ENCODE measurements at regions not wholly inside any gene's neighbourhood (a gene's known extent, or its start where the extent isn't known, plus 50 kb on each side); places are given as distances from the start of the nearest gene placed in this dataset.

DNA sequence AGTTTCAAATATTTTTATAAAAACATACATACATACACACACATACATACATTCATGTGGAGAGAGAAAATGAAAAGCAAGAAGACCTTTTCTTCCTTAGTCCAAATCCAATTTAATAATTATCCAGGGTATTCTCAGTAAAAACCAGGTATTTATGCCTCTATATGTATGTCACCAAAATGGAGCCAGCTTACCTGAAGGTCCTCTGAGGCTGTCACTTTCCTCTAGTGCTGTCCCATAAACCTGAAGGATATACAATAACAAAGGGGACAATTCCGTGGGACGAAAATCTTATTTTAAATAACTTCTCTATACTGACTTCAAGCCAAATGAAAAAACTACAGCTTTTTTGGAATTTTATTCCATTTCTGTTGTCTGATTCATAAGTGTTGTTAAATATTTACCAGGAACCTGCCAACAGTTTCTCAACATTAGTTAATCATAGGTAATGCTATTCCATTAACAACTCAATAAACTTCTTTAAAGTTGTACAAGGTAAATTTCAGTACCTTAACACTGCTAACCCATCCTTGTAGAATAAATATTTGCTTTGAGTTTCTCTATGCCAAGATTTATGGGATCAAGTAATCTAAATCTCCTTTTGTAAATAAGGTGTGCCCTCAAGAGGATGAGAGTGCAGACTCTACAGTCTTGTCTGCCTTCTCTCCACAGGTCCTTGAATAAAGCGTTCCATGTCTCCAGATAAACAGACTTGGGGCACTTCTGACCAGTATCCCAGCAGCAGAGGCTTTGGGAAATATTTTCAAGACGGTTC is 260.3 kb downstream of the AHR start:
- H3K4me1 ChIP-seq (ENCODE audit: insufficient read depth, low read length), result peaks cover 49% of the 10 kb centered on the region
- intact Hi-C loops (cut with micrococcal nuclease), result loop anchor here (1.0 to 5.0 kb wide), 12 partner anchors 25 to 746 kb away; no protein-coding TSS in a partner anchor
- H3K4me3 ChIP-seq (ENCODE audit: low read length), result peak overlapping the region; percentile 48; the same call in 1 of the 2 replicates
- CTCF ChIA-PET, result interaction anchor here (0.6 to 1.0 kb wide), 2 partner anchors 191 to 496 kb away, joined by 3 to 4 read pairs; no protein-coding TSS in a partner anchor
- H3K9me2 ChIP-seq (replicated peaks; ENCODE audit: low read length), result no peaks in the 10 kb centered on the region
- H3K4me2 ChIP-seq (ENCODE audit: low read length), result peak overlapping the region; percentile 85
- no peaks in the 10 kb centered on the region for H3K79me2 ChIP-seq (ENCODE audit: low read length)
- H3K9me3 ChIP-seq (ENCODE audit: low read length), result no peaks in the 10 kb centered on the region
- POLR2A ChIA-PET (ENCODE audit: unreplicated experiment), result interaction anchor here (0.6 kb wide), 1 partner anchor 1122 kb away, joined by 3 read pairs; no protein-coding TSS in a partner anchor
- DNase-seq (peak; percentile 96), ATAC-seq (peak; percentile 76)
- H3K27me3 ChIP-seq (ENCODE audit: low read length), result no peaks in the 10 kb centered on the region
- H2AFZ ChIP-seq (ENCODE audit: low read length), result no peak overlapping the region
- BruUV-seq (replicated peaks), result no TSS peak
- H3K27ac ChIP-seq (ENCODE audit: low read length), result peak overlapping the region; percentile 99
- peaks cover 12% of the 10 kb centered on the region for H3F3A ChIP-seq (ENCODE audit: low read length, unreplicated experiment)
- H3K36me3 ChIP-seq (ENCODE audit: low read depth, low read length), result no peaks in the 10 kb centered on the region
- no peaks in the 10 kb centered on the region for H4K20me1 ChIP-seq (ENCODE audit: low read length)
- peak overlapping the region; percentile 91 for H3K9ac ChIP-seq (ENCODE audit: low read length)
- TF ChIP-seq EZH2phosphoT487 (IDR thresholded peaks at IDR 0.05; ENCODE audit: borderline replicate concordance, low read length) (no peak), EZH2 (IDR thresholded peaks at IDR 0.05; ENCODE audit: low read length, unreplicated experiment) (no peak)
- TF ChIP-seq, protein P1, sequence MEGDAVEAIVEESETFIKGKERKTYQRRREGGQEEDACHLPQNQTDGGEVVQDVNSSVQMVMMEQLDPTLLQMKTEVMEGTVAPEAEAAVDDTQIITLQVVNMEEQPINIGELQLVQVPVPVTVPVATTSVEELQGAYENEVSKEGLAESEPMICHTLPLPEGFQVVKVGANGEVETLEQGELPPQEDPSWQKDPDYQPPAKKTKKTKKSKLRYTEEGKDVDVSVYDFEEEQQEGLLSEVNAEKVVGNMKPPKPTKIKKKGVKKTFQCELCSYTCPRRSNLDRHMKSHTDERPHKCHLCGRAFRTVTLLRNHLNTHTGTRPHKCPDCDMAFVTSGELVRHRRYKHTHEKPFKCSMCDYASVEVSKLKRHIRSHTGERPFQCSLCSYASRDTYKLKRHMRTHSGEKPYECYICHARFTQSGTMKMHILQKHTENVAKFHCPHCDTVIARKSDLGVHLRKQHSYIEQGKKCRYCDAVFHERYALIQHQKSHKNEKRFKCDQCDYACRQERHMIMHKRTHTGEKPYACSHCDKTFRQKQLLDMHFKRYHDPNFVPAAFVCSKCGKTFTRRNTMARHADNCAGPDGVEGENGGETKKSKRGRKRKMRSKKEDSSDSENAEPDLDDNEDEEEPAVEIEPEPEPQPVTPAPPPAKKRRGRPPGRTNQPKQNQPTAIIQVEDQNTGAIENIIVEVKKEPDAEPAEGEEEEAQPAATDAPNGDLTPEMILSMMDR (conservative IDR thresholded peaks at IDR 0.05; ENCODE audit: low read depth, low read length), result peak; percentile 21; the same call in 1 of the 2 replicates

DNA sequence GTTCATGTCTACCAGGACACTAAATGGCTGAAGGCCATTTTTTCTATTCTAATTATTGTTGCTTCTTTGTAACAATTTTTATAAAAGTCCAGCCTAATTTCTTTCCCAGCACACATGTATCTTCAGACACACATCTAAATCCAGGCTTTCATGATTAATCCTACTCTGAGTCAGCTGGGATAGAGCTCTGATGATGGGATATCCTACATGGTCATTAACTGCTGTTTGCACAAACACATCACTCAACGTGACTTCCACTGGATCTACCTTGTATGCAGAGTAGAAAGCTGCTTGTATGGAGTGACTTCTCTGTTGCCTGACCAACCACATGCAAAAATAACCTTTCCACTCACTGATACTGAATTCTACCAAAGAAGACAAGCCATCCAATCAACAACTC is 260.9 kb downstream of the AHR start:
- peak; percentile 85 for DNase-seq
- no peaks in the 10 kb centered on the region for H4K20me1 ChIP-seq (ENCODE audit: low read length)
- peak overlapping the region; percentile 91 for H3K9ac ChIP-seq (ENCODE audit: low read length)
- TSS peak; percentile 81 for BruUV-seq (replicated peaks)
- peak overlapping the region; percentile 48 for H3K4me3 ChIP-seq (ENCODE audit: low read length)
- peak overlapping the region; percentile 85 for H3K4me2 ChIP-seq (ENCODE audit: low read length)
- CTCF ChIA-PET, result interaction anchor here (0.5 to 1.0 kb wide), 3 partner anchors 192 to 497 kb away, joined by 3 to 4 read pairs (median 3); no protein-coding TSS in a partner anchor
- no peaks in the 10 kb centered on the region for H3K36me3 ChIP-seq (ENCODE audit: low read depth, low read length)
- intact Hi-C loops (cut with micrococcal nuclease), result loop anchor here (1.0 to 5.0 kb wide), 10 partner anchors 26 to 747 kb away; no protein-coding TSS in a partner anchor
- no peak overlapping the region for H2AFZ ChIP-seq (ENCODE audit: low read length)
- peaks cover 49% of the 10 kb centered on the region for H3K4me1 ChIP-seq (ENCODE audit: insufficient read depth, low read length)
- H3K27ac ChIP-seq (ENCODE audit: low read length), result peak overlapping the region; percentile 99
- peaks cover 12% of the 10 kb centered on the region for H3F3A ChIP-seq (ENCODE audit: low read length, unreplicated experiment)
- H3K9me3 ChIP-seq (ENCODE audit: low read length), result no peaks in the 10 kb centered on the region
- TF ChIP-seq EZH2 (IDR thresholded peaks at IDR 0.05; ENCODE audit: low read length, unreplicated experiment) (no peak), EZH2phosphoT487 (IDR thresholded peaks at IDR 0.05; ENCODE audit: borderline replicate concordance, low read length) (no peak)
- TF ChIP-seq, protein P1 (conservative IDR thresholded peaks at IDR 0.05; ENCODE audit: low read depth, low read length), result no peak
- peak; percentile 60 for ATAC-seq
- POLR2A ChIA-PET (ENCODE audit: unreplicated experiment), result interaction anchor here (0.5 to 0.6 kb wide), 2 partner anchors 43 to 1122 kb away, joined by 3 read pairs; no protein-coding TSS in a partner anchor
- no peaks in the 10 kb centered on the region for H3K79me2 ChIP-seq (ENCODE audit: low read length)
- H3K9me2 ChIP-seq (replicated peaks; ENCODE audit: low read length), result no peaks in the 10 kb centered on the region
- no peaks in the 10 kb centered on the region for H3K27me3 ChIP-seq (ENCODE audit: low read length)

All from PC-3 (cell line).